ENCODE measurements at regions not wholly inside any gene's neighbourhood (a gene's known extent, or its start where the extent isn't known, plus 50 kb on each side); places are given as distances from the start of the nearest gene placed in this dataset.

DNA sequence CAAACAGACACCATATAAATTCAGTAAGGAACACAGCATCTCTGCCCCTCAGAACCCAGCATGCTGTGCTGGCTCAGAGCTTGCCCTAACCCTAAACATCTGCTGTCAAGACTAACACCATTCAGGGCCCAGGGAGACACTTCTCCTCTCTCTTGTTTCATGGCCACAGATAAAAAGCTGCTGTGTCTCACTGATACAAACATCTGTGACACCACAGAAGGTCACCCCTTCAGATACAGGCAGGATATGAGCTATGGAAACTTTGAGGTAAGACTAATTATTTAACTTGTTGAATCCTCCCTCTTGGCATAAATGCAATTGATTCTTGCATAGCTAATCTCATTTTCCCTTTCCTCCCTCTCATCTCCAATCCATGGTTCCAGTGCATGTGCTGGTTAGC lies 61.6 kb upstream of the GPR12 start:
- DNase-seq: no peak

DNA sequence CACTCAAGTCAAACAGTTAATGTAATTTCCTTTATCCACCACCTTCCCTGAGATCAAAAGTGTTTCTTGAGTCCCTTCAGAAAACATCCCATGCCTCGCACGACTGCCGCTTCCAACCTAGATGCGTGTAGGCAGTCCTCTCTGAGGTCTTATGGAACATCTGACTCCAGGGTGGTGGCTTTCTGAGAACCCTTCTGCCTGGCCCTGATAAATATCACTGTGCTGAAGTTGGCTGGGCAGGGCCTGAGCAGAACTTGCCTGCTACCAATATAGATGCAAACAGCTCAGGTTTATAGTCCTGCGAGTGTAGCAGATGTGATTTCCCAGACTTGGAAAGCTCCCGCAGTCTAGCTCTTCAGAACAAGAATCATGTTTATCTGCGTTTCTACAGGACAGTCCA lies 61.1 kb upstream of the GPR12 start:
- DNase-seq: no peak

DNA sequence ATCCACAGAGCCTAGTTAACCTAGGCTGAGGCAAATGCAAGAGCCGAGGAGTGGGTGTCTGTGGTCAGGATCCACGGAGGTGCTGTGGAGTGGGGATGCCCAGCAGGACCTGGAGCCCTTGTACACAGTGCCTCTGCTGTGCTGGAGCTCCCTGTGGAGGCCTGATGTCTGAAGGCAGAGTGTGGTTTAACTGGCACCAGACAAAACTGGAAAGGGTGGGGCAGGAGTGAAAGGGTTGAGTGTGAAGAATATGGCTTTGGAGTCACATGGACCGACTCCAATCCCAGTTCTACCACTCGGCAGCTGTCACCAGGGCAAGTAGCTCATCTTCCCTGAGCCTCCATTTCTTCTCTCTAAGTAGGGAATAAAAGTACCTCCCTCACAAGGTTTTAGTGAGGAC lies 60.3 kb upstream of the GPR12 start:
- no peak for DNase-seq

DNA sequence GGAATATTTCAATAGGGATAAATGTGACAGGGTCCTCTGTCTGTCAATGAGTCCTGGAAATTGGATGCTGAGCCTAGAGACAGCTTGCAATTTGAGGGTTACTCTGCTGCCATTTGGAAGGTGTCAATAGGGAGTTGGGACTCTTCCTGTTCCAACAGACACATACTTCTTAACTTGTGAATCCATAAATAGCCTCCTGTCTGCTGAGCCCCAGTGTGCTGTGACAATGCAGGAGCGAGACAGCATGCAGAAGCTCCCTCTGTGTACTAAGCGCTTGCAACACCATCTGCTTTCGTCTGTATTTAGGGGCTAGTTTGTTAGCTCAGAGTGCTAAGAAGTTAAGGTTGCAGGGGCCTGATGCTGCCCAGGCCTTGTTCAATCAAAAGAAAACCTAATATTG lies 58.5 kb upstream of the GPR12 start:
- DNase-seq: no peak

DNA sequence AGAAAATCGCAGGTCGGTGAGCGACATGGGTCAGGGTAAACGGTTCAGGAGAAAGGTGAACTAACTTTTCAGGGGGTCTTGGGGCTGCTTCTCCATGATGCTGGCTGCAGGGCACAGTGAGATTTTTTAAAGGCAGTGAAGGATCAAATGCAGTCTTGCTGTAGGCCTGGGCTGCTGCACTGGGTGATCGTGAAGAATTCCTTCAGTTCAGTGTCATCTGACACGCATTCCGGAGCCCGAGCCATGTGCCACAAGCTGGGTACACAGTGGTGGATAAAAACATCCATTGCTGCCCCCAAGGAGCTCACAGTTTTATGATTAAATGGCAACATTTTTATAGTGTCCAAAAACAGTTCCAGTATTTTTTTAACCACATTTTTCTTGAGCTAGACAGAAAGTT lies 56.3 kb upstream of the GPR12 start:
- no peak for DNase-seq

DNA sequence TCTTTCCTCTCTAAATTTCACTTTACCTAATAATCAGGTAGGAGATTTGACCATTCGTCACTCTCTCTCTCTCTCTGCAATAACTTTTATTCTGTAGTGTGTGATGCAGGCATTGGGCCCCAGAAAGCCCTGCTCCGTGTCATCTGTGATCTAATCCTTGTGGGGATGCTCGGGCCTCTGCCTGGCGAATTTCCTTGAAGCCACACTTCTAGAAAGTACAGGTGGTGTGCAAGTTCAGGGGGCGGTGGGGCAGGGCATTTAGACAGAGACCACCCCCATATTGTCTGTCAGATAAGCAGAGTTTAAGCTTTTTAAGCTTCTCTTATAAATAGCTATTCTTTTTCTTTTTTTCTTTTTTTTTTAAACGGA lies 53.4 kb upstream of the GPR12 start:
- DNase-seq: no peak

DNA sequence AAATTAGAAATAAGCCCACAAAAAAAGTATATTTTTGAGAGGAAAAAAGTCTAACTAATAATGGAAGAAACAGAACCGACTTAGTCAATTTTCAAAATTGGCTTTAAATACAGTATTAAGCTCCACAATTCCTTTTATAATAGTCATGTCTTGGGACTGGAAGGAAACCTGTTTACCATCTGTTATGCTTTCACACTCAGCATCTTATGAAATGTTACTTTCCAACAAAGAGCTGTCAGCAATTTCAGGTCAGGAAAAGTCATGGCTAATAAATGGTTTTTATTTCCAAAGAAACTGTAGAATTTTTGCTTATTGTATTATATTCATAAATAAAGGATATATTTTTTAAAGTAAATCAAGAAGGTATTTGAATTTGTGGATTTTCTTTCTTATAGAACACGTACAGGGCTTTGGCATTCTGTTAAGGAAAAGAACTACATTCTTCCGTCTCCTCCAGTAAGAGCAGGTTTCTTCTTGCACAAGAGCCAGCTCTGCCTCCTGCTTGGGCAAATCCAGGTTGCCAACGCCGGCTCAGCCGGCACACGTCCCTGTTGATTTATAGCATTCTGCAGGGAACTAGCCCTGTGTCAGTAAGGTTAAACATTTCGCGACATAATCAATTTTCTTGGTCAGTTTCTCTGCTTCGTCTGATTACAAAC lies 52.9 kb upstream of the GPR12 start:
- DNase-seq: no peak

DNA sequence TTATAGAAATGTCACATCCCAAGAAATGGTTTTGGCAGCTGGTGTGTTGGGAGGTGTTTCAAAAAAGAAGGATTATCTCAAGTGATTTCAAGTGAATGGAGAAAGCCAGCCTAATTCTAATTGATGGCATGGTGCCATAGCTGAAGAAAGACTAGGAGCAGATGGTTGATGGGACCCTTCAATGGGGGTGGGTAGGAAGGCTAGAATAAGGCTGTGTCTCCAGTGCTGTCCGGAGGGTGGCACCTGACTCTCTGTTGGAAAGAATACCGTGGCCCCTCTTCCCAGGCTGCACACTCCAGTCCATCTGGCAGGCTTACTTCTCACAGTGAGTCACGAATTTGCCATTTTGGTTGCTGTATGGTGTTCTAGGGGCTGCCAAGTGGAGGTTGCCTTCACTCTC lies 51.0 kb upstream of the GPR12 start:
- DNase-seq: no peak
